ENCODE measurements at regions not wholly inside any gene's neighbourhood (a gene's known extent, or its start where the extent isn't known, plus 50 kb on each side); places are given as distances from the start of the nearest gene placed in this dataset.

DNA sequence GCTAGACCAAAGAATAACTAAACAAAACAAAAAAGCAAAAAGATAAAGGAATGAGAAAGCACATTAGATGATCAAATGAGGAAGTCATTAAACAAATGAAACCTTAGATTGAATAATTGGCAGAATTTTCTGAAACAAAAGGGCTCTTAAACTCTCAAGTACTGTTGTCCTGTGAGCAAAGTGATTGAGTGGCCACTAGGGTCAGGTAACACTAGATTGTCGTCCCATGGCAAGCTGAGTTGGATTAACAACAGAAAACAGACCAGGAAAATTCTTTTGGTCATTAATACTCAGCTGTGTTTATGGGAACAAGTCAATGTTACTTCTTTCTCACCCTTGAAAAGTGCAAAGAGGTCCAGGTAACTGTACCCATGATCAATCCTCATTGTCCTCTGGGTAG lies 81.6 kb upstream of the MRPS30 start:
- CTCF ChIA-PET (ENCODE audit: partially characterized antibody), result interaction anchor here (0.8 to 1.5 kb wide), 4 partner anchors 15 to 1243 kb away, joined by 3 to 5 read pairs (median 3); partner anchors contain the start of gene TMEM267
- Histone ChIP-seq H3K56ac (replicated peaks; ENCODE audit: insufficient read length, low read depth, low read length) (no peak overlapping the region), H3K27me3 (replicated peaks in 1 of 4; ENCODE audit: control insufficient read depth in 3 of 4, extremely low read depth in 1 of 4, insufficient read depth in 3 of 4, low read length in 3 of 4) (no peaks in the 10 kb centered on the region), H4K91ac (replicated peaks; ENCODE audit: insufficient read length, low read length) (no peak overlapping the region), H3K4ac (replicated peaks; ENCODE audit: insufficient read length, low read depth, low read length) (no peak overlapping the region), H3K27ac (ENCODE audit: low read depth, low read length) (no peak overlapping the region), H2BK20ac (ENCODE audit: low read length) (no peak overlapping the region), H2BK5ac (ENCODE audit: low read depth, low read length) (no peak overlapping the region), H4K8ac (ENCODE audit: extremely low read depth, insufficient read depth, low read length) (no peak overlapping the region), H3K23ac (ENCODE audit: insufficient read length) (no peak overlapping the region), H3K9me3 (ENCODE audit: insufficient read depth in 2 of 2, low read depth in 1 of 2, low read length in 1 of 2) (no peaks in the 10 kb centered on the region), H3K4me1 (replicated peaks in 1 of 4; ENCODE audit: control insufficient read depth in 3 of 4, insufficient read depth in 4 of 4, low read length in 3 of 4) (no peaks in the 10 kb centered on the region), H4K20me1 (replicated peaks in 1 of 2; ENCODE audit: control insufficient read depth in 1 of 2, insufficient read depth in 2 of 2, low read length in 2 of 2) (no peaks in the 10 kb centered on the region), H3K4me3 (ENCODE audit: extremely low read depth in 1 of 4, insufficient read depth in 2 of 4, low read depth in 3 of 4, low read length in 4 of 4) (no peak overlapping the region), H3K14ac (ENCODE audit: insufficient read length) (no peak overlapping the region), H2BK15ac (ENCODE audit: low read length) (no peak overlapping the region), H3K36me3 (ENCODE audit: control insufficient read depth in 2 of 4, insufficient read depth in 4 of 4, low read length in 3 of 4) (no peaks in the 10 kb centered on the region), H3K18ac (ENCODE audit: extremely low read depth, low read length) (no peak overlapping the region), H2BK12ac (ENCODE audit: low read depth, low read length) (no peak overlapping the region), H2AFZ (ENCODE audit: low read length) (no peak overlapping the region), H3K4me2 (ENCODE audit: insufficient read depth in 1 of 2, low read depth in 2 of 2, low read length in 2 of 2) (no peak overlapping the region), H3K23me2 (ENCODE audit: low read depth, low read length) (no peaks in the 10 kb centered on the region), H3K9ac (replicated peaks in 1 of 4; ENCODE audit: extremely low read depth in 1 of 4, low read depth in 3 of 4, low read length in 3 of 4) (no peak overlapping the region), H2AK5ac (ENCODE audit: low read depth, low read length) (no peak overlapping the region), H3K79me1 (ENCODE audit: low read depth, low read length) (no peaks in the 10 kb centered on the region), H2BK120ac (replicated peaks; ENCODE audit: low read depth, low read length) (no peak overlapping the region), H3K79me2 (ENCODE audit: control insufficient read depth in 1 of 2, insufficient read depth in 2 of 2, low read length in 2 of 2) (no peaks in the 10 kb centered on the region), H4K5ac (ENCODE audit: insufficient read length, low read depth, low read length) (no peak overlapping the region)
- FAIRE-seq (no peak), DNase-seq (ENCODE audit: low read depth in 1 of 2, low spot score in 2 of 2) (no peak)
- TF ChIP-seq ASH2L (IDR thresholded peaks at IDR 0.05; ENCODE audit: low read length) (no peak), SP4 (IDR thresholded peaks at IDR 0.05; ENCODE audit: low read length) (no peak), TBP (IDR thresholded peaks at IDR 0.05; ENCODE audit: low read depth, low read length) (no peak), SIN3A (conservative IDR thresholded peaks at IDR 0.05 in 1 of 2, IDR thresholded peaks at IDR 0.05 in 1 of 2; ENCODE audit: low read depth in 1 of 2, low read length in 2 of 2) (no peak)
- TF ChIP-seq, protein P1, sequence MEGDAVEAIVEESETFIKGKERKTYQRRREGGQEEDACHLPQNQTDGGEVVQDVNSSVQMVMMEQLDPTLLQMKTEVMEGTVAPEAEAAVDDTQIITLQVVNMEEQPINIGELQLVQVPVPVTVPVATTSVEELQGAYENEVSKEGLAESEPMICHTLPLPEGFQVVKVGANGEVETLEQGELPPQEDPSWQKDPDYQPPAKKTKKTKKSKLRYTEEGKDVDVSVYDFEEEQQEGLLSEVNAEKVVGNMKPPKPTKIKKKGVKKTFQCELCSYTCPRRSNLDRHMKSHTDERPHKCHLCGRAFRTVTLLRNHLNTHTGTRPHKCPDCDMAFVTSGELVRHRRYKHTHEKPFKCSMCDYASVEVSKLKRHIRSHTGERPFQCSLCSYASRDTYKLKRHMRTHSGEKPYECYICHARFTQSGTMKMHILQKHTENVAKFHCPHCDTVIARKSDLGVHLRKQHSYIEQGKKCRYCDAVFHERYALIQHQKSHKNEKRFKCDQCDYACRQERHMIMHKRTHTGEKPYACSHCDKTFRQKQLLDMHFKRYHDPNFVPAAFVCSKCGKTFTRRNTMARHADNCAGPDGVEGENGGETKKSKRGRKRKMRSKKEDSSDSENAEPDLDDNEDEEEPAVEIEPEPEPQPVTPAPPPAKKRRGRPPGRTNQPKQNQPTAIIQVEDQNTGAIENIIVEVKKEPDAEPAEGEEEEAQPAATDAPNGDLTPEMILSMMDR (IDR thresholded peaks at IDR 0.05; ENCODE audit: control extremely low read depth in 1 of 3, insufficient read depth in 1 of 3, low read depth in 1 of 3, low read length in 3 of 3), result peak in 1 of 3 experiments; percentile 7; a peak in 2 of 4 replicates
- POLR2A ChIA-PET (ENCODE audit: partially characterized antibody), result no interaction called here
- WGBS, 2 experiments (ENCODE audit: extremely low coverage in 1 of 2, insufficient coverage in 1 of 2, insufficient read length in 1 of 2, insufficient replicate concordance in 2 of 2, low coverage in 1 of 2, low lambda C conversion rate in 2 of 2, missing lambda C conversion rate in 1 of 2), result 47% methylated on average over 1 of the region's 1 CpG; no CpG with 5 or more reads in 1 of the 2 experiments

All from H1 (cell line).